HT-29 (cell line): ENCODE measurements at regions not wholly inside any gene's neighbourhood (a gene's known extent, or its start where the extent isn't known, plus 50 kb on each side); places are given as distances from the start of the nearest gene placed in this dataset.
"Not testable (repeated sequence)": the region's sequence is repeated elsewhere in the genome, so short reads cannot be mapped to it uniquely, and the experiment has no call there.

Experiments used
- DNase-seq: peaks from one replicate; pipeline ENCODE4 v3.0.0-alpha.2; 2015; ENCODE audit warnings: low spot score

- DNase-seq, result no peak
Measured at GRCh38 chr7:35909870-35910357, 109.1 kb downstream of the SEPTIN7 start.

- not testable (repeated sequence) for DNase-seq
Measured at GRCh38 chr7:35910621-35911020, 109.8 kb downstream of the SEPTIN7 start.

GRCh38 chr7:35913350-35913749 is 112.5 kb downstream of the SEPTIN7 start:
- not testable (repeated sequence) for DNase-seq

GRCh38 chr7:35914214-35914613 is 113.4 kb downstream of the SEPTIN7 start:
- DNase-seq, result not testable (repeated sequence)

GRCh38 chr7:35915247-35915955 is 114.5 kb downstream of the SEPTIN7 start:
- not testable (repeated sequence) for DNase-seq

GRCh38 chr7:35918217-35918616 is 117.4 kb downstream of the SEPTIN7 start:
- DNase-seq, result not testable (repeated sequence)

GRCh38 chr7:35919607-35920006 is 118.8 kb downstream of the SEPTIN7 start:
- not testable (repeated sequence) for DNase-seq

GRCh38 chr7:35921338-35921737 is 120.5 kb downstream of the SEPTIN7 start:
- DNase-seq, result not testable (repeated sequence)

GRCh38 chr7:35924668-35925067 is 123.8 kb downstream of the SEPTIN7 start:
- not testable (repeated sequence) for DNase-seq

- not testable (repeated sequence) for DNase-seq
Measured at GRCh38 chr7:35926966-35927365, 126.1 kb downstream of the SEPTIN7 start.

GRCh38 chr7:35931134-35931533 is 130.3 kb downstream of the SEPTIN7 start:
- not testable (repeated sequence) for DNase-seq

- DNase-seq, result not testable (repeated sequence)
Measured at GRCh38 chr7:35931551-35931950, 130.7 kb downstream of the SEPTIN7 start.

GRCh38 chr7:35940695-35941094 is 139.8 kb downstream of the SEPTIN7 start:
- not testable (repeated sequence) for DNase-seq

GRCh38 chr7:35945621-35946020 is 144.8 kb downstream of the SEPTIN7 start:
- not testable (repeated sequence) for DNase-seq

- not testable (repeated sequence) for DNase-seq
Measured at GRCh38 chr7:35955735-35956134, 154.9 kb downstream of the SEPTIN7 start.

GRCh38 chr7:35956988-35957387 is 156.1 kb downstream of the SEPTIN7 start:
- DNase-seq, result not testable (repeated sequence)

GRCh38 chr7:35961260-35961659 is 160.4 kb downstream of the SEPTIN7 start:
- DNase-seq, result not testable (repeated sequence)

GRCh38 chr7:35962607-35963006 is 161.8 kb downstream of the SEPTIN7 start:
- not testable (repeated sequence) for DNase-seq

- DNase-seq, result no peak
Measured at GRCh38 chr7:35967366-35968139, 166.7 kb downstream of the SEPTIN7 start.

GRCh38 chr7:35968140-35968940 is 167.5 kb downstream of the SEPTIN7 start:
- DNase-seq, result no peak

GRCh38 chr7:35969066-35969465 is 168.2 kb downstream of the SEPTIN7 start:
- DNase-seq, result no peak

GRCh38 chr7:35970458-35970857 is 169.6 kb downstream of the SEPTIN7 start:
- no peak for DNase-seq
